SU-DHL-6 (cell line): ENCODE measurements at regions not wholly inside any gene's neighbourhood (a gene's known extent, or its start where the extent isn't known, plus 50 kb on each side); places are given as distances from the start of the nearest gene placed in this dataset.

Source experiments
- H2AFZ ChIP-seq: fragments of 200-600 bp; sonication (generic); 2 replicates; pipeline ENCODE4 v1.6.1; 2014; ENCODE audit warnings: low read depth, mild to moderate bottlenecking, moderate library complexity, mixed read lengths, antibody characterized with exemption, low read length; ENCODE audit not compliant: severe bottlenecking
- H3F3A ChIP-seq: fragments of 200-600 bp; shearing (Covaris generic); 2 replicates; pipeline ENCODE4 v1.6.0; 2016; ENCODE audit warnings: antibody characterized with exemption, mild to moderate bottlenecking; ENCODE audit not compliant: insufficient read depth
- H3K27ac ChIP-seq: fragments of 200-600 bp; sonication (generic); 2 replicates; pipeline ENCODE4 v1.5.1; 2016; ENCODE audit warnings: low read depth, mild to moderate bottlenecking, low read length, moderate library complexity, mixed read lengths
- H3K27me3 ChIP-seq: fragments of 200-600 bp; sonication (generic), shearing (Covaris generic); 2 replicates; pipeline ENCODE4 v1.6.0; 2014; ENCODE audit warnings: mild to moderate bottlenecking, low read length
- H3K36me3 ChIP-seq: fragments of 200-600 bp; sonication (generic); 2 replicates; pipeline ENCODE4 v1.6.1; 2014; ENCODE audit warnings: mild to moderate bottlenecking, low read length, mixed read lengths
- H3K4me2 ChIP-seq: fragments of 300-600, 200-600 bp; shearing (Covaris generic), sonication (generic); 2 replicates; pipeline ENCODE4 v1.6.0; 2014; ENCODE audit warnings: low read length, low read depth, mild to moderate bottlenecking; ENCODE audit not compliant: poor library complexity, severe bottlenecking
- H3K4me3 ChIP-seq: fragments of 200-600 bp; sonication (generic); 2 replicates; pipeline ENCODE4 v1.5.1; 2014; ENCODE audit warnings: antibody characterized with exemption, low read length, mild to moderate bottlenecking, mixed read lengths; ENCODE audit not compliant: insufficient read depth, poor library complexity, severe bottlenecking
- H3K79me2 ChIP-seq: fragments of 200-600 bp; sonication (generic); 2 replicates; pipeline ENCODE4 v1.6.1; 2014; ENCODE audit warnings: mild to moderate bottlenecking, low read length, moderate library complexity; ENCODE audit not compliant: insufficient read depth
- H3K9ac ChIP-seq: fragments of 200-600 bp; sonication (generic); 2 replicates; pipeline ENCODE4 v1.7.0; 2014; ENCODE audit warnings: mild to moderate bottlenecking, low read length
- H3K9me2 ChIP-seq: fragments of 200-600 bp; sonication (generic); replicated peaks from 2 replicates; pipeline ENCODE4 v1.6.1; 2014; ENCODE audit warnings: low read length; ENCODE audit not compliant: insufficient read depth
- H3K9me3 ChIP-seq: fragments of 200-600 bp; sonication (generic); 2 replicates; pipeline ENCODE4 v1.6.1; 2014; ENCODE audit warnings: low read length, mixed read lengths; ENCODE audit not compliant: insufficient read depth
- H4K20me1 ChIP-seq: fragments of 200-600 bp; sonication (generic); 2 replicates; pipeline ENCODE4 v1.6.1; 2014; ENCODE audit warnings: low read depth, mild to moderate bottlenecking, antibody characterized with exemption, low read length, moderate library complexity, mixed read lengths
- CTCF ChIP-seq: fragments of 200-600 bp; sonication (generic); IDR thresholded peaks from one replicate; pipeline ENCODE4 v1.5.1; 2017; ENCODE audit warnings: antibody characterized with exemption, mild to moderate bottlenecking, low read length, moderate library complexity; ENCODE audit not compliant: insufficient read depth, poor library complexity, severe bottlenecking
- EZH2phosphoT487 ChIP-seq: fragments of 200-600 bp; sonication (generic), shearing (Covaris generic); conservative IDR thresholded peaks from 2 replicates; pipeline ENCODE4 v1.6.1; 2018; ENCODE audit warnings: mild to moderate bottlenecking, antibody characterized with exemption, low read length, moderate library complexity, mixed read lengths

GRCh38 chr15:96540283-96540682, 209.8 kb downstream of the NR2F2 start:
- Histone ChIP-seq H3K9me2 (no peaks in the 10 kb centered on the region), H3K27me3 (no peaks in the 10 kb centered on the region), H3K79me2 (no peaks in the 10 kb centered on the region), H3F3A (no peaks in the 10 kb centered on the region), H3K9me3 (no peaks in the 10 kb centered on the region), H3K36me3 (no peaks in the 10 kb centered on the region), H3K4me3 (no peak overlapping the region), H2AFZ (no peak overlapping the region), H3K4me2 (no peak overlapping the region), H4K20me1 (no peaks in the 10 kb centered on the region), H3K9ac (no peak overlapping the region), H3K27ac (no peak overlapping the region)
- TF ChIP-seq EZH2phosphoT487 (no peak), CTCF (no peak)

GRCh38 chr15:96542130-96542770, 211.8 kb downstream of the NR2F2 start:
- Histone ChIP-seq H3K79me2 (no peaks in the 10 kb centered on the region), H3K9ac (no peak overlapping the region)

GRCh38 chr15:96544162-96544756, 213.8 kb downstream of the NR2F2 start:
- H3K36me3 ChIP-seq = no peaks in the 10 kb centered on the region
- no peaks in the 10 kb centered on the region for H3K27me3 ChIP-seq
- no peaks in the 10 kb centered on the region for H3F3A ChIP-seq
- H3K4me3 ChIP-seq = no peak overlapping the region
- H3K9me2 ChIP-seq = no peaks in the 10 kb centered on the region
- H3K4me2 ChIP-seq = no peak overlapping the region
- no peaks in the 10 kb centered on the region for H3K79me2 ChIP-seq
- TF ChIP-seq EZH2phosphoT487 = no peak
- TF ChIP-seq CTCF = no peak
- H3K9ac ChIP-seq = no peak overlapping the region
- H3K27ac ChIP-seq = no peak overlapping the region
- H4K20me1 ChIP-seq = no peaks in the 10 kb centered on the region
- no peaks in the 10 kb centered on the region for H3K9me3 ChIP-seq
- H2AFZ ChIP-seq = no peak overlapping the region

More at GRCh38 chr15:96542130-96542770, 211.8 kb downstream of the NR2F2 start:
- TF ChIP-seq CTCF (no peak), EZH2phosphoT487 (no peak)
- Histone ChIP-seq H3K9me3 (no peaks in the 10 kb centered on the region), H3K9me2 (no peaks in the 10 kb centered on the region), H3K36me3 (no peaks in the 10 kb centered on the region), H3K4me3 (no peak overlapping the region), H3F3A (no peaks in the 10 kb centered on the region), H3K27ac (no peak overlapping the region), H3K4me2 (no peak overlapping the region), H4K20me1 (no peaks in the 10 kb centered on the region), H2AFZ (no peak overlapping the region), H3K27me3 (no peaks in the 10 kb centered on the region)
